Skeletal muscle tissue (tissue), 1 donor: ENCODE measurements at regions not wholly inside any gene's neighbourhood (a gene's known extent, or its start where the extent isn't known, plus 50 kb on each side); places are given as distances from the start of the nearest gene placed in this dataset. TPM values are rescaled to one million over a fixed set of nuclear protein-coding genes. Genes with fewer than 3 reads are reported as not detected.

Source experiments
- small RNA-seq: library from RNA; depleted of rRNA; stranded (forward); fragments of <200 nt; gene quantifications from one replicate; pipeline ENCODE3, GENCODE V24; 2014

Small RNA genes lying in the stretch of these regions (small RNA-seq; reads per million reads assigned to genes)
- gene RF00426: not detected
